GM21619 (cell line): ENCODE measurements at regions not wholly inside any gene's neighbourhood (a gene's known extent, or its start where the extent isn't known, plus 50 kb on each side); places are given as distances from the start of the nearest gene placed in this dataset.

Experiments
- ATAC-seq: cut with Tn5 transposase; IDR thresholded peaks from one replicate; pipeline ENCODE4 v1.9.1; 2021; ENCODE audit not compliant: unreplicated experiment

GRCh38 chr15:61639491-61639890, 410.4 kb upstream of the RORA start:
- ATAC-seq: no peak

GRCh38 chr15:61634837-61635236, 405.7 kb upstream of the RORA start:
- no peak for ATAC-seq

- ATAC-seq: no peak
Observed at GRCh38 chr15:61633951-61634350, 404.8 kb upstream of the RORA start.

- no peak for ATAC-seq
Observed at GRCh38 chr15:61629269-61629668, 400.2 kb upstream of the RORA start.

GRCh38 chr15:61624950-61625349, 395.8 kb upstream of the RORA start:
- ATAC-seq: no peak

- no peak for ATAC-seq
Observed at GRCh38 chr15:61623746-61624145, 394.6 kb upstream of the RORA start.

GRCh38 chr15:61621865-61622264, 392.8 kb upstream of the RORA start:
- ATAC-seq: no peak

GRCh38 chr15:61621146-61621545, 392.0 kb upstream of the RORA start:
- ATAC-seq: no peak

GRCh38 chr15:61620151-61620550, 391.0 kb upstream of the RORA start:
- ATAC-seq: no peak

- no peak for ATAC-seq
Observed at GRCh38 chr15:61613729-61614128, 384.6 kb upstream of the RORA start.

GRCh38 chr15:61613138-61613537, 384.0 kb upstream of the RORA start:
- ATAC-seq: no peak

- ATAC-seq: no peak
Observed at GRCh38 chr15:61612111-61612510, 383.0 kb upstream of the RORA start.

- no peak for ATAC-seq
Observed at GRCh38 chr15:61605343-61605742, 376.2 kb upstream of the RORA start.

GRCh38 chr15:61598655-61599054, 369.6 kb upstream of the RORA start:
- ATAC-seq: no peak

- no peak for ATAC-seq
Observed at GRCh38 chr15:61584410-61584809, 355.3 kb upstream of the RORA start.

GRCh38 chr15:61582092-61582491, 353.0 kb upstream of the RORA start:
- no peak for ATAC-seq

GRCh38 chr15:61575597-61575996, 346.5 kb upstream of the RORA start:
- no peak for ATAC-seq

- no peak for ATAC-seq
Observed at GRCh38 chr15:61571026-61571425, 341.9 kb upstream of the RORA start.

GRCh38 chr15:61564785-61565184, 335.7 kb upstream of the RORA start:
- ATAC-seq: no peak

GRCh38 chr15:61558172-61559136, 329.4 kb upstream of the RORA start:
- no peak for ATAC-seq

- ATAC-seq: no peak
Observed at GRCh38 chr15:61556037-61556648, 327.0 kb upstream of the RORA start.

- ATAC-seq: no peak
Observed at GRCh38 chr15:61549727-61550126, 320.6 kb upstream of the RORA start.
